GM21367 (cell line): ENCODE measurements at regions not wholly inside any gene's neighbourhood (a gene's known extent, or its start where the extent isn't known, plus 50 kb on each side); places are given as distances from the start of the nearest gene placed in this dataset.
A peak's percentile ranks its signal among the peaks of the same experiment; 100 is the strongest.

Source experiments
- ATAC-seq: cut with Tn5 transposase; IDR thresholded peaks from one replicate; pipeline ENCODE4 v1.9.1; 2021; ENCODE audit not compliant: unreplicated experiment

DNA sequence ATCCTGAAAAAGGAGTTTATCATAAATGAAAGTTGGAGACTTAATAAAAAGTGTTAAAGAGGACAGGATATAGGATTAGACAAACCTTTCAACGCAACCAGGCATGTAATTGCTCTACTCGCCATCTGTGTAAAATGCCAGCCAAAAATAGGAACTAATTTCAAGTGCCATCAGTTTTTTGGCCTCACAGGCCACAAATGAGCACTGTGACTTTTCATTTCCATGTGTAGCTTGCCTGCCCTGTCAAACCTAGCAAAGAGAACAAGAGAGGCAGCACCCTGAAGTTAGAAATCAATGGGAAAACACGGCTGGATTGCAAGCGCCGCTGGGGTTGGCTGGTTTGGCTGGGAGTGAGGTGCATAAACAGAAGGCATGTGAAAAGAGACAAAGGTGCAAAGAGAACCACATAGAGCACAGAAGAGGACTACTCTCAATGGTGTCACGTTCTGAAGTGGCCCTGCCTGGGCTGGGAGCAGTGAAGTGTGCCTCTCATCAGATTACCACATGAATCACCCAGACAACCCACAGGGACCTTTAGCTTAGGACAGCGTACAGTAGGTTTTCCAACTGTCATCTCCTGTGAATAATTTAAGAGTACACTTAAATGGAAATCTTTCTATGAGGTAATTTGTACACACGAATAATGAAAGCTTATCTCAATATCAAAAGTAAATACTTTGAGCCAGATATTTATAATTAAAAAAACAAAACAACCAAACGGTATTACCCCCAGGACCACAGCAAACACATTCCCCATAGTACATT, 78.0 kb upstream of the NHSL1 start:
- no peak for ATAC-seq

DNA sequence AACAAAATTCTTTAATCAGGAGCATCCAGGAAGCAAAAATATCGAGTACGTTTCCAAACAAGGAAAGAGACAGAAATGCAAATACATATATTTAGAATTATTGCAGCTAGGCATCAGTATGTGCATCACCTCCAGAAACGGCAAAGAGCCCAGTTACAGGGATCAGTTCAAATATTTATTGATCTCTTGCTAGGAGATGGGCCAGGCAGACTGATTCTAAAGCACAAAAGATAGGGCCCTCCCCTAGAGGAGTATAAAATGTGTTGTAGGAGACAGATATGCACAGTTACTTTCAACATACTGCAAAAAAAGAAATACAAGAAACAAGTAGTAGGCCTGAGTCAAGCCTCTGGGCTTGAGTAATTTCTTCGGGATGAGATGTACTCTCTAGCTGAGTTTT, 80.7 kb upstream of the NHSL1 start:
- no peak for ATAC-seq

DNA sequence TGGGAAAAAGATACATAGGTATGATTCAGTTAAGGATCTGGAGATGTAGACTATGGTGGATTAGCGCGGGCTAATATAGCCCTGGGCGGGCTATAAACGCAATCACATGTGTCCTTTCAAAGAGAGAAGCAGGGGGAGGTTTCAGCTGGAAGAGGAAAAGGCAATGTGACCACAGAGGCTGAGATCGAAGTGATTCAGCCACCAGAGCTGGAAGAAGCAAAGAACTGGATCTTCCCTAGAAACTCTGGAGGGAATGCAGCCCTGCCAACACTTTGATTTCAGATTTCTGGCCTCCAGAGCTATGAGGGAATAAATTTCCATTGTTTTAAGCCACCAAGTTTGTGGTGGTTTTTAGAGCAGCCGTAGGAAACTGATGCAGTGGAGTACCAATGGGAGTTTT, 81.5 kb upstream of the NHSL1 start:
- ATAC-seq, result no peak

DNA sequence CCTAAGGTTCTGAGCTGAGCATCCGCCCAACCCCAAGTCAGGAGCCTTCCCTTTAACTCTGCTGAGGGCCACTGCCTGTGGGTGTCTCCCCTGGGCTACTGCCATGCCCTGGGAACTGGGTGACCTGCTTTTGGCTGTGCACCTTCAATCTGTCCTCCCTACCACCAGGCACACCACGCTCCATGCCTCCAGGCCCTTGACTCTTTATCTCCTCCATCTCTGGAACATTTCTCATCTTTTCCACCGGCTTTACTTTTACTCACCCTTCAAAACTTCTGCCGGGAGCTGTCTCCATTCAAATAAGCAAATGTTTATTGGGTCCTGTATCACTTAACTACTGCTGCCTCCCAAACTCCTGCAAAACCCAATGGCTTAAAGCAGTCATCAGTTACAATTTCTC, 83.3 kb upstream of the NHSL1 start:
- ATAC-seq, result no peak

DNA sequence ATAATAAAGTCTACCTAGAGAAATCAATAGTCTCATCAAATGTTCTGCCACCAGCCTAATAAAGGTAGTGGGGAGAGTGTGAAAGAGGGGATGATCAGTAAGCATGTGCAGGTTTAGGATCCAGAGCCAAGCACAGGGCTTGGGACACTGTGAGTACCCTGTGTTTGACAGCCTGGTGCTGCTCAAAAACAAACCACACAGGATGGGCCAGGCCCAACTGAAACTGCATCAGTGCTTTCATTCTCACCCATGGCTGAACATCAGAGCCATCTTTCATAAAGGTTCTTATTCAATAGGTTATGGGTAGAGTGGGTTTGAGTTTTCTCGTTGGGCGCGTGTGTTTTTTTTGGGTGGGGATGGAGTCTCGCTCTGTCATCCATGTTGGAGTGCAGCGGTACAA, 87.3 kb upstream of the NHSL1 start:
- ATAC-seq, result no peak

DNA sequence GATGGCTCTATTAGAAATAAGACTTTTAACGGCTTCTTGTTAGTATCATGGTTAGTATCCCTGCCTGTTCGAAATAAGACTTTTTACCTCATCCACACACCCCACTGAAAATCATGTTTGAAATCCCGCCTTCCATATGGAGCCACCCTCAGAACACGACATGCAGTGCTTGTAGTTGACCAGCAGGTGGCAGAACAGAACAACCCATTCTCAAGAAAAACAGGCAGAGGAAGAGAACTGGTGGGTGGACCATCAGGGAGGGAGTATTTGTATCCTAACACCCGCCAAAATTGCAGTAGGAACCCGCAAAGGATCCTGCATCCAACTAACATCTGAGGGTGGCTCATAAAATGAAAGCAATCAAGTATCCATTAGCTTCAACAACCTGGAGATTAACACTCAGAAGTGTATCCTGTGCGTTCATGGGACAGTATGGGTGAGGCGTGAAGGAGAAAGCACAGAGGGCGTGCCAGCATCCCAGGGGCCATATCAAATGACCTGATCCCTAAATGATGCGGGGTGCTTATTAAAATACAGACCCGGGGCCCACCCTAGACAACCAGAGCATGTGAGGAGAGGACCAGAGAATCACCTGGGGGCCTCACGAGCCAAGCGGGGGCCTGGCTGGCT, 89.6 kb upstream of the NHSL1 start:
- no peak for ATAC-seq

DNA sequence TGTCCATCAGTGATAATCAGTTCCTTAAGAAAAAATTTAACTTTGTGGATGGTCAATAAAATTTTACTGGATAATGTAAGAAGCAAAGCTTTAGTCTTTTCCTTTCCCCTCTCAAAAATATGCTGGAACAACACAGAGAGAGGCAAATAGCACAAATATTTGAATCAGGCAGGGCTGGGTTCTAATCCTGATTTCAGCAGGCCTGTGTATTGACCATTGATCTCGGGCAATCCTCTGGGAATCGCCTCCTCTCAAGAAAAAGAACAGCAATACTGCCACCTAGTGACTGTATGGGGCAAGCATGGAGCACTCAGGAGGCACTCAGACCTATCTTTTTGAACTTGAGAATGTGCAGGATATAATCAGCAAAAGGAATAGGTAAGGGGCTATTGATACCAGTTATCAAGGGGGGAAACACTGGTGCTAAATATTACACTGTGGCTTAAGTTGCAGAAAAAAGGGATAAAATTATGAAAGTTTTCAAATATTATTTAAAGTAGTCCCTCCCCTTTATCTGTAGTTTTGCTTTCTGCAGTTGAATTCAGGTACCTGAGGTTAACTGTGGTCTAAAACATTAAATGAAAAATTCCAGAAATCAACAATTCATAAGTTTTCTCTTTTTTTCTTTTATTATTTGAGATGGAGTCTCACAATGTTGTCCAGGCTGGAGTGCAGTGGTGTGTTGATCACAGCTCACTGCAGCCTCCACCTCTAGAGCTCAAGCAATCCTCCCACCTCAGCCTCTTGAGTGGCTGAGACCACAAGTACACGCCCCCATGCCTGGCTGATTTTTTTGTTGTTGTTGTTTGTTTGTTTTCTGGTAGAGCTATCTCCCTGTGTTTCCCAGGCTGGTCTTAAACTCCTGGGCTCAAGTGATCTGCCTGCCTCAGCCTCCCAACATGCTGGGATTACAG, 91.8 kb upstream of the NHSL1 start:
- no peak for ATAC-seq

DNA sequence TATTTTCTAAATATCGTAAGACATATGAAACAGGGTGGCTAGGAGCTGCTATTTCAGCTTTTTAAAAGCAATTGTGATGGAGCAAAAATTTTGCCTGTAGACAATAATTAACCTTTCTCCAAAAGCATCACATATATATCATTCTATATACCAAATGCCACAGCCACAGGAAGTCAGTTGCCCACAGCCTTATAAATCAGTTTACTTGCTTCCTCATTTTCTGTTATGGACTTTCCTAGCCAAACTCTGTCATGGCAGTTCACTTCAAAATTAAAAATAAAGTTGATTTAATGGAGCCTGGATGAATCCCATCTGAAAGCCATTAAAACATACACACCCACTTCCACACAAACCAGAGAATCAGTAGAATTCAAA, 93.4 kb upstream of the NHSL1 start:
- ATAC-seq, result peak; percentile 66

DNA sequence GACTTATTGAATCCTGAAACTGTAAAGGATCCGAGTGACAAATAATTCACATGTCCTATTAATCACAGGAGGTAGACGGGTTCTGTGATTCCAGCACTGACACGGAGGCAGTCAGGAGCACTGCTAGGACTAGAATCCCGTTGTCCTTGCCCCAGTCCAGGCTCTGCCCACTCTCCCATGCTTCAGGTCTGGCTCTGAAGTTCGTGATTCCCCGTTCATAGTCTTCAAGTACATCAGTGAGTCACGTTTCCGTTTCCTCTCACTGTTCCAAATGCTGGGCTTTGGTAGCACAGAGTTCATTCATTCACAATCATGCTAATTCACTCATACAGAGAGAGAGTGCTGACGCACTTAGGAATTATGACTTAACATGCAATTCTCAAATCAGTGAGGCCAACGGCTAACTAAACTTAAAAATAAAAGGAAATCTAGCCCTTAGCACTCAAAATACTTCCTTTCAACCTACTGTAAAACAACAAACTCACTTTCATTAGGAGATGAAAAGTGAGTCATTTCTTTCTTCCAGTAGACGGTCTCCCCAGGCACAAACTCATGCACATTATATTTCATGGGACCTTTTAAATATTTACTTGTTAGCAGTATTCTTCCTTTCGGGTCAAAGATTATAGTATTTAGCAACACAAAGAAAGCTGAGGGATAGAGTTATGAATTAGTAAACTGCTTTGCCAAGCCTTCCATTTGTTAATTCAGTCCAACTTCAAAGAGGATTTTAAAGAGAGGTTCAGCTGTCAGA, 94.0 kb upstream of the NHSL1 start:
- ATAC-seq, result peak; percentile 68

DNA sequence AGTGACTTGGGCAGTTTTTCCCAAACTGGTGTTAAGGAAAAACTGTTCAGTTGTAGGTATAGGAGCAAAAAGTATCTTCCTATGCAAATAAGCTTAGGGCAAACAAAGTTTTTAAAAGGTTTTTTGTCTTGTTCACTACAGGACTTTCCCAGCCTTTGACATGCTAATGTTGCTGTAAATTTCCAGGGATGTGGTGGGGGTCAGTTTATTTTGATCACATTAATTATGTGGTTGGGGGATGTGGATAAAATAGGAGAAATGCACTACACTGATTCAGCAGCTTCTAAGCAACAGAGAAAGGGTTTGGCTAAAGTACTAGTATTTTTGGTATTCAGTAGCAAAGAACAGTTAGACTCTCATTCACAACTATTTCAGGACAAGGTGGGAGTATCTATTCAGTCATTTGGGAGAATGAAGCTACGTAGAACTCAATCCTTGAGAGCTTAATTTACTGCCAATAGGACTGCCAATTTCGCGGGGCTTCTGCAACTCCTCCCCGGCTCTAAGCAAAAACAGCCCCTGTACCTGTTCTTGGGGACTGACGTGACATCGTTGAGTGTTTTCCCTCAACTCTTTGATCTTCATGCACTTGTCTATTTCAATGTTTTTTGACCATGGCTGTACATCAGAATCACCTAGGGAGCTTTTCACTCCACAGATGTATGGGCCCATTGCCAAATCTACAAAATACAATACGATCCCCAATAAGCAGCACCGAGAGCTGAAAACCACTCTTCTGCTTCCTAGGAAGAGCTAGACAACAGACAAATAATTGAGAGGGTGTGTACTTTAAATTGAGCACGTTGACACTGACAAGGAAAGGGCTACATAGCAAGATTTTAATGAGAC, 94.8 kb upstream of the NHSL1 start:
- ATAC-seq, result no peak

DNA sequence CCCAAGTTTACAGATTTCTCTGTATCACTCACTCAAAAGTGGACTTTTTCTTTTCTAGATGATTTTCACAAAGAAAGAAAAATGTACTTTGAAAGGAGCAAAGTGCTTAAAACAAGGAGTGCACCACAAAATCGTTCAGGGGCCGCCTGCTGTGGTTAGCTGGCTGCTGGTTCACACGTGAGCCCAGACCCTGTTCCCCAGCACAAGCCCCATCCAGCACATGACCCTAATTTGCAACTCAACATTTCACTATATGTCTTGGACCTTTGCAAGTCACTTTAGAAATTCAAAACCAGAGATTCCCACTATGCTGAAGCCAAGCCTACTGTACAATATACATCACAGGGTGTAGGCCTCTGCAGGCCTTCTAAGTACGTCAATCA, 95.5 kb upstream of the NHSL1 start:
- no peak for ATAC-seq

DNA sequence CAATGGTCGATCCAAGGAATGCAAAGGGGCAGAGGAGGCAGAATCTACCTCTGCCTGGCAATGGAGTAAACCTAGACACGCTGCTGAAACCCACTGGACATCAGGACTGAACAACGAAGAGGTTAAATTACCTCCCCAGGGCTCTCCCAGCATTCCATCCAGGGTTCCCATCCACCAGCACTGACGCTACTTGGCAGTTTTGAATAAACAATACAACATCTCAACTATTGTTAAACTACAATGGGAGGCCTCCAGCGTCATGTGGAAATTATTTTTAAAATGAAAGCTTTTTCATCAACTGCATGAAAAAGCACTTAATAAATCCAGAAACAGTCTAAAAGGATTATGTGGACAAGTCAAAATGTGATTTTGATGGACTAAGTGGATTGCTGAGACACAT, 96.8 kb upstream of the NHSL1 start:
- no peak for ATAC-seq

DNA sequence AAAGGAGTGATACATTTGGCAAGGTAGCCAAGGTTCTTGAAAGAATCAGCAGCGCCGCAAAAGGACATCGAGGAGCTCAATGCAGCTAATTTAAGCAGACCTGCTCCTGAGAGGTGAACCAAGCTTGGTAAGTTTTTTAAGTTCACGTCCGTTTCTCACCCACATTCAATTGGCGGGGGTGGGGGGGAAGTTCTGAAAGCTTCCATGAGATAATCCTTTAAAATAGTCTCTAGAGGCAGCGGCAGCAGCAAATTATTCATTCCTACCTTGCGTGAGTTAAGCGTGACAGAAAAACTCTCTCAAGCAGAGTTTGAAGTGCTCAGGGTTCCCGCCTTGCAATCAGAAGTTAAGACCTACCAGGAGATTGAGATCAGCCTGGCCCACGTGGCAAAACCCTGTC, 97.3 kb upstream of the NHSL1 start:
- no peak for ATAC-seq

DNA sequence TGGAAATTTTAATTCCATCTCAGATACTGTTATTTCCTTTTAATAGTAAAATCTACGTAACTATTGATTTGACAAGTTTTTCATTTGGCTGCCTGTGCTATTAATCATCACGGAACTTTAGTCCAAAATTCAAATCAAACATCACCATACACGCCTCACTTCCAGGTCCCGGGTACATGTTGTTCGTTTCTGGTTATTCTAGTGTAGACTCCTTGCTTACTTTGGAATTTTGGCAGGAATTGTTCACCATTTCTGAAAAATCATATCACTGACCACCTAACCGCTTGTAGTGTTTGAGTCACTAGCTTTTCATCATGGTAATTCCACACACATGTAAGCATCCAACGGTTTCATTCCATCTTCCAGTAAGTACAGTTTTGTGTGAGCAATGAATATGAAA, 98.0 kb upstream of the NHSL1 start:
- no peak for ATAC-seq

DNA sequence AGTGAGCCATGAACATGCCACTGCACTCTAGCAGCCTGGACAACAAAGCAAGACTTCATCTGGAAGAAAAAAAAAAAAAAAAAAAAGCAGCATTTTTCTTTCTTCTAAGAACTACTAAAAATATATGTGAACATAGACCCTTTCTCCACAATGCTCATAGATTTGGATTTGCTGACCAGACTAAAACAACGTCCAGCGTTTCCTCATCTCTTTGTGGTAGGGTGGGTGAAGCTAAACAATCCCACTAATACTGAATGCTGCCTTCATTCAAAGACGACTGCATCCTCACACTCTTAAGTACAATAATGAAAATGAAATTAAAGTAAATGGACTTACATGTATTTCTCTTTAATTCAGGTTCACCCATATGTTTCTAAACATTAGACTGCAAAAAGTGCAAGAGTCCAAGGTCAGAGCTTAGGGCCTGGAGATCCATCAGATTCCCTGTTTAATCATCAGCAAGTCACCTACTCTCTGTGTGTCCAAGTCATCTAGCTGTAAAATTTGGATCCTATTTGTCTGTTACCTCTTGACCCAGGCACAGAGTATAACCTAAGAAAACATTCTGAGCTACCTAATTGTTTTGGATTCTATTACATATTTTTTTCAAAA, 99.4 kb upstream of the NHSL1 start:
- ATAC-seq, result no peak

DNA sequence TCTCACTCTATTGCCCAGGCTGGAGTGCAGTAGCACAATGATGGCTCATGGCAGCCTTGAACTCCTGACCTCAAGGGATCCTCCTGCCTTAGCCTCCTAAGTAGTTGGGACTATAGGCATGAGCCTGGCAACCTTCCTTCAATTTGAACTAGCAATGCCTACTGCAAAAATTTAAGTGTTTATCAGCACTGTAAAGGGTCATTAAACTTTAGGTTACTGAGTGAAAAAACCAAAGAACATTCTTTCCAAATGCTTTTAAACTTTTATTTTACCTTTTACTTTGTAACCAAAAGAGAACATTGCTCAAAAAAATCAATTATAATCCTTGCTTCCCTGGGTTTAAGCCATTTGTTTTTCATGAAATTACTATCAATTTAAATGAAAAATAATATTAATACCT, 101.0 kb upstream of the NHSL1 start:
- ATAC-seq, result no peak

DNA sequence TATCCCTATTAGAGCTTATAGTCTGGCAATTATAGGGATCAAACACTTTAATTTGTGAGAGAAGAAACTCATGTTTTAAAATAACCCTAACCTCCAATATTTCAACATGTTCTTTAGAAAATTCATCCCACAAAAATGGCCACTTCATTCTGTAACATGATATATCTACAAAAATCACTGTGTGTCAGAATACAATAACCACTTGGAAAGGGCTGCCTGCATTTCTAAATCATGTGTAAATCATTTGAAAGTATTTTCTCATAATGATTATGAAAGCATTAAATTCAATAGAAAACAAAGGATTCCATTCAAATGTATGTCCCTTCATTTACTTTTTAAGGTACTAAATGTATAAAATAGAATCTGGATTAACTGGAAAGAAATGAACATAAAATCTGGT, 101.4 kb upstream of the NHSL1 start:
- no peak for ATAC-seq

DNA sequence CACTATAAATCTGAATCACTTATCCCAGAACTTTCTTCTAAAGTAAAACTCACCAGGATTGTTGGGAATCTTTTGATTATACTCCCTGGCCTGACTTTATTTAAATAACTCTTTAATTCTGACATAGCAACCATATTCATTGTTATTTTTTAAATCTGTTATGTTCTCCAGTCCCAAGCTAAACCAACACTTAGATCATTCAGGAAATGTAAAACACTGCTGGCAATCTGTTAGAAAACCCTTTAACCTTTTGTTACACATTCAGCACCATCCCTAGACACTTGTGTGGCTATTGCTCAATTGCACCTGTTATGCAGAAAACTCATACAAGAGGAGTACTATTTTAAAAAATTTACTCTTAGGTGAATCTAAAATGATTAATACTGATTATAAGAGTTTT, 101.8 kb upstream of the NHSL1 start:
- no peak for ATAC-seq

DNA sequence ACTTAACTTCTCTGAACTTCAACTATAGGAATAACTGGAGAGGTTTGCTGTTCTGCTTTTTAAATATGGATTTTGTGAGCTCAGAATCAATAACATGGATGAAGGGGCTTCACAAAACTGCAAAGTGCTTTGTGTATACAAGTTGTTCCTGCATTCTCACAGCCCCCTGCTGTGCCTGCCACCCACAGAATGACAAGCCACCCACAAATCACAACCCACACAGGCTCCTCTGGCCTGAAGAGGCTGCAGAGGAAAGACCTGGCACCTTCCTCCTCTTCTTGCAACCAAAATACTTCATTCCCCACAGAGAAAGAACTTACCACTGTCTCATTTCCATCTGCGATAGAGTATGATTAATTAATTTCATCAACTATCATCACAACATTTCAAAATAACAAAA, 106.7 kb upstream of the NHSL1 start:
- no peak for ATAC-seq
